GM21528 (cell line): ENCODE measurements at regions not wholly inside any gene's neighbourhood (a gene's known extent, or its start where the extent isn't known, plus 50 kb on each side); places are given as distances from the start of the nearest gene placed in this dataset.
"Not testable (repeated sequence)": the region's sequence is repeated elsewhere in the genome, so short reads cannot be mapped to it uniquely, and the experiment has no call there.

Experiments
- ATAC-seq: cut with Tn5 transposase; IDR thresholded peaks from one replicate; pipeline ENCODE4 v1.9.1; 2021; ENCODE audit warnings: mild to moderate bottlenecking, moderate library complexity; ENCODE audit not compliant: unreplicated experiment, low FRiP score

GRCh38 chr4:181843797-181844196 lies 399.4 kb upstream of the TENM3 start:
- ATAC-seq, result not testable (repeated sequence)

GRCh38 chr4:181845617-181846016 lies 397.6 kb upstream of the TENM3 start:
- ATAC-seq, result no peak

GRCh38 chr4:181846934-181847333 lies 396.3 kb upstream of the TENM3 start:
- ATAC-seq, result no peak

- ATAC-seq, result no peak
Measured at GRCh38 chr4:181848357-181848756, 394.8 kb upstream of the TENM3 start.

GRCh38 chr4:181849472-181849871 lies 393.7 kb upstream of the TENM3 start:
- ATAC-seq, result no peak

GRCh38 chr4:181853881-181854511 lies 389.2 kb upstream of the TENM3 start:
- ATAC-seq, result no peak

- ATAC-seq, result no peak
Measured at GRCh38 chr4:181855307-181855706, 387.9 kb upstream of the TENM3 start.

- ATAC-seq, result not testable (repeated sequence)
Measured at GRCh38 chr4:181857471-181857870, 385.7 kb upstream of the TENM3 start.

GRCh38 chr4:181858741-181859140 lies 384.5 kb upstream of the TENM3 start:
- no peak for ATAC-seq

GRCh38 chr4:181859439-181859838 lies 383.8 kb upstream of the TENM3 start:
- no peak for ATAC-seq

- ATAC-seq, result no peak
Measured at GRCh38 chr4:181860157-181860556, 383.0 kb upstream of the TENM3 start.

GRCh38 chr4:181860668-181861067 lies 382.5 kb upstream of the TENM3 start:
- no peak for ATAC-seq

- no peak for ATAC-seq
Measured at GRCh38 chr4:181863856-181864255, 379.3 kb upstream of the TENM3 start.

- no peak for ATAC-seq
Measured at GRCh38 chr4:181870326-181870725, 372.9 kb upstream of the TENM3 start.

- no peak for ATAC-seq
Measured at GRCh38 chr4:181874602-181875001, 368.6 kb upstream of the TENM3 start.

GRCh38 chr4:181877329-181877848 lies 365.8 kb upstream of the TENM3 start:
- no peak for ATAC-seq

- ATAC-seq, result no peak
Measured at GRCh38 chr4:181890031-181890430, 353.2 kb upstream of the TENM3 start.

GRCh38 chr4:181890911-181891310 lies 352.3 kb upstream of the TENM3 start:
- no peak for ATAC-seq

- ATAC-seq, result no peak
Measured at GRCh38 chr4:181896614-181897013, 346.6 kb upstream of the TENM3 start.

GRCh38 chr4:181897935-181898334 lies 345.3 kb upstream of the TENM3 start:
- no peak for ATAC-seq

GRCh38 chr4:181902404-181902803 lies 340.8 kb upstream of the TENM3 start:
- ATAC-seq, result not testable (repeated sequence)

GRCh38 chr4:181905708-181906107 lies 337.5 kb upstream of the TENM3 start:
- no peak for ATAC-seq

- no peak for ATAC-seq
Measured at GRCh38 chr4:181908168-181908567, 335.0 kb upstream of the TENM3 start.
